ENCODE measurements at regions not wholly inside any gene's neighbourhood (a gene's known extent, or its start where the extent isn't known, plus 50 kb on each side); places are given as distances from the start of the nearest gene placed in this dataset.

GRCh38 chr10:85152911-85153310, 824.5 kb downstream of the CCSER2 start:
- no peak for TF ChIP-seq EZH2 (IDR thresholded peaks at IDR 0.05; ENCODE audit: borderline replicate concordance)
- TF ChIP-seq, protein P1, sequence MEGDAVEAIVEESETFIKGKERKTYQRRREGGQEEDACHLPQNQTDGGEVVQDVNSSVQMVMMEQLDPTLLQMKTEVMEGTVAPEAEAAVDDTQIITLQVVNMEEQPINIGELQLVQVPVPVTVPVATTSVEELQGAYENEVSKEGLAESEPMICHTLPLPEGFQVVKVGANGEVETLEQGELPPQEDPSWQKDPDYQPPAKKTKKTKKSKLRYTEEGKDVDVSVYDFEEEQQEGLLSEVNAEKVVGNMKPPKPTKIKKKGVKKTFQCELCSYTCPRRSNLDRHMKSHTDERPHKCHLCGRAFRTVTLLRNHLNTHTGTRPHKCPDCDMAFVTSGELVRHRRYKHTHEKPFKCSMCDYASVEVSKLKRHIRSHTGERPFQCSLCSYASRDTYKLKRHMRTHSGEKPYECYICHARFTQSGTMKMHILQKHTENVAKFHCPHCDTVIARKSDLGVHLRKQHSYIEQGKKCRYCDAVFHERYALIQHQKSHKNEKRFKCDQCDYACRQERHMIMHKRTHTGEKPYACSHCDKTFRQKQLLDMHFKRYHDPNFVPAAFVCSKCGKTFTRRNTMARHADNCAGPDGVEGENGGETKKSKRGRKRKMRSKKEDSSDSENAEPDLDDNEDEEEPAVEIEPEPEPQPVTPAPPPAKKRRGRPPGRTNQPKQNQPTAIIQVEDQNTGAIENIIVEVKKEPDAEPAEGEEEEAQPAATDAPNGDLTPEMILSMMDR (IDR thresholded peaks at IDR 0.05; ENCODE audit: poor library complexity) = no peak
